HG02943 (cell line): ENCODE measurements at regions not wholly inside any gene's neighbourhood (a gene's known extent, or its start where the extent isn't known, plus 50 kb on each side); places are given as distances from the start of the nearest gene placed in this dataset.
A peak's percentile ranks its signal among the peaks of the same experiment; 100 is the strongest.

Experiments used
- ATAC-seq: cut with Tn5 transposase; IDR thresholded peaks from one replicate; pipeline ENCODE4 v1.9.1; 2021; ENCODE audit warnings: mild to moderate bottlenecking, low read depth, moderate library complexity; ENCODE audit not compliant: unreplicated experiment

GRCh38 chr1:81583878-81584277 is 216.9 kb upstream of the ADGRL2 start:
- no peak for ATAC-seq

- no peak for ATAC-seq
Observed at GRCh38 chr1:81582467-81582986, 218.2 kb upstream of the ADGRL2 start.

GRCh38 chr1:81578867-81579266 is 221.9 kb upstream of the ADGRL2 start:
- no peak for ATAC-seq

- ATAC-seq: no peak
Observed at GRCh38 chr1:81577004-81577697, 223.6 kb upstream of the ADGRL2 start.

GRCh38 chr1:81574408-81574807 is 226.3 kb upstream of the ADGRL2 start:
- no peak for ATAC-seq

GRCh38 chr1:81573458-81573857 is 227.3 kb upstream of the ADGRL2 start:
- ATAC-seq: no peak

GRCh38 chr1:81571946-81572345 is 228.8 kb upstream of the ADGRL2 start:
- ATAC-seq: no peak

- ATAC-seq: no peak
Observed at GRCh38 chr1:81569761-81570160, 231.0 kb upstream of the ADGRL2 start.

- ATAC-seq: no peak
Observed at GRCh38 chr1:81563632-81564031, 237.1 kb upstream of the ADGRL2 start.

- ATAC-seq: no peak
Observed at GRCh38 chr1:81562934-81563333, 237.8 kb upstream of the ADGRL2 start.

GRCh38 chr1:81560629-81561028 is 240.1 kb upstream of the ADGRL2 start:
- ATAC-seq: no peak

GRCh38 chr1:81559662-81560350 is 240.9 kb upstream of the ADGRL2 start:
- no peak for ATAC-seq

GRCh38 chr1:81558291-81559076 is 242.2 kb upstream of the ADGRL2 start:
- ATAC-seq: no peak

GRCh38 chr1:81556968-81557367 is 243.8 kb upstream of the ADGRL2 start:
- no peak for ATAC-seq

GRCh38 chr1:81554534-81554933 is 246.2 kb upstream of the ADGRL2 start:
- no peak for ATAC-seq

- no peak for ATAC-seq
Observed at GRCh38 chr1:81554108-81554507, 246.6 kb upstream of the ADGRL2 start.

GRCh38 chr1:81553503-81553902 is 247.2 kb upstream of the ADGRL2 start:
- no peak for ATAC-seq

GRCh38 chr1:81551946-81552345 is 248.8 kb upstream of the ADGRL2 start:
- no peak for ATAC-seq

GRCh38 chr1:81550753-81551152 is 250.0 kb upstream of the ADGRL2 start:
- no peak for ATAC-seq

GRCh38 chr1:81549588-81550127 is 251.1 kb upstream of the ADGRL2 start:
- ATAC-seq: peak; percentile 57
